Activated CD8-positive, alpha-beta T cell treated with anti-CD3 and anti-CD28 coated beads for 36 hours (primary cell): ENCODE measurements at regions not wholly inside any gene's neighbourhood (a gene's known extent, or its start where the extent isn't known, plus 50 kb on each side); places are given as distances from the start of the nearest gene placed in this dataset.

ENCODE experiments used
- ATAC-seq: fragments of 200-7000 bp; cut with Tn5 transposase; one replicate; pipeline ENCODE4 v1.10.0; 2021; ENCODE audit warnings: mild to moderate bottlenecking, moderate library complexity
- CTCF ChIA-PET: fragments of 350-600 bp; sonication (Branson Sonifier 250); formaldehyde crosslinking; loops from one replicate; lab custom pipeline; 2021; ENCODE audit warnings: antibody characterized with exemption; lab: Charles Lee
- POLR2A ChIA-PET: fragments of 350-600 bp; sonication (Branson Sonifier 250); formaldehyde crosslinking; loops from one replicate; lab custom pipeline; 2021; ENCODE audit warnings: antibody characterized with exemption; lab: Charles Lee
- DNase-seq: peaks from one replicate; pipeline ENCODE4 v3.0.0-alpha.2; 2020
- H3K27ac Mint-ChIP-seq: one replicate; pipeline ENCODE4 v1.8.0; 2021; ENCODE audit warnings: mild to moderate bottlenecking, mixed read lengths
- H3K27me3 Mint-ChIP-seq: one replicate; pipeline ENCODE4 v1.8.0; 2021; ENCODE audit warnings: mixed read lengths
- H3K36me3 Mint-ChIP-seq: one replicate; pipeline ENCODE4 v1.8.0; 2021; ENCODE audit warnings: low read depth, mixed read lengths
- H3K4me1 Mint-ChIP-seq: one replicate; pipeline ENCODE4 v1.8.0; 2021; ENCODE audit warnings: low read depth, mixed read lengths
- H3K4me3 Mint-ChIP-seq: one replicate; pipeline ENCODE4 v1.8.0; 2021; ENCODE audit warnings: mild to moderate bottlenecking, moderate library complexity, mixed read lengths
- H3K9me3 Mint-ChIP-seq: one replicate; pipeline ENCODE4 v1.8.0; 2021; ENCODE audit warnings: mixed read lengths
- intact Hi-C: fragments of 100-400 bp; cut with micrococcal nuclease; formaldehyde crosslinking; loops from one replicate; pipeline ENCODE4 v1.10.0; 2022
- TF ChIP-seq, protein P1 (sequence below): fragments of 200-600 bp; IDR thresholded peaks from one replicate; pipeline ENCODE4 v1.8.0; 2022; ENCODE audit warnings: antibody characterized with exemption, mild to moderate bottlenecking

GRCh38 chr2:188130317-188130716, 161.4 kb upstream of the GULP1 start:
- TF ChIP-seq, protein P1, sequence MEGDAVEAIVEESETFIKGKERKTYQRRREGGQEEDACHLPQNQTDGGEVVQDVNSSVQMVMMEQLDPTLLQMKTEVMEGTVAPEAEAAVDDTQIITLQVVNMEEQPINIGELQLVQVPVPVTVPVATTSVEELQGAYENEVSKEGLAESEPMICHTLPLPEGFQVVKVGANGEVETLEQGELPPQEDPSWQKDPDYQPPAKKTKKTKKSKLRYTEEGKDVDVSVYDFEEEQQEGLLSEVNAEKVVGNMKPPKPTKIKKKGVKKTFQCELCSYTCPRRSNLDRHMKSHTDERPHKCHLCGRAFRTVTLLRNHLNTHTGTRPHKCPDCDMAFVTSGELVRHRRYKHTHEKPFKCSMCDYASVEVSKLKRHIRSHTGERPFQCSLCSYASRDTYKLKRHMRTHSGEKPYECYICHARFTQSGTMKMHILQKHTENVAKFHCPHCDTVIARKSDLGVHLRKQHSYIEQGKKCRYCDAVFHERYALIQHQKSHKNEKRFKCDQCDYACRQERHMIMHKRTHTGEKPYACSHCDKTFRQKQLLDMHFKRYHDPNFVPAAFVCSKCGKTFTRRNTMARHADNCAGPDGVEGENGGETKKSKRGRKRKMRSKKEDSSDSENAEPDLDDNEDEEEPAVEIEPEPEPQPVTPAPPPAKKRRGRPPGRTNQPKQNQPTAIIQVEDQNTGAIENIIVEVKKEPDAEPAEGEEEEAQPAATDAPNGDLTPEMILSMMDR, result no peak
- ChIA-PET POLR2A (no interaction called here), CTCF (no interaction called here)
- no peaks in the 10 kb centered on the region for H3K9me3 Mint-ChIP-seq
- H3K36me3 Mint-ChIP-seq, result no peaks in the 10 kb centered on the region
- H3K27me3 Mint-ChIP-seq, result no peaks in the 10 kb centered on the region
- DNase-seq, result no peak
- intact Hi-C loops, result no loop called here
- H3K4me3 Mint-ChIP-seq, result no peak overlapping the region
- no peak overlapping the region for H3K27ac Mint-ChIP-seq
- H3K4me1 Mint-ChIP-seq, result no peaks in the 10 kb centered on the region
- ATAC-seq, result no peak

- intact Hi-C loops, result no loop called here
- H3K4me1 Mint-ChIP-seq, result no peaks in the 10 kb centered on the region
- TF ChIP-seq, protein P1, result no peak
- DNase-seq, result no peak
- CTCF ChIA-PET, result no interaction called here
- no peak overlapping the region for H3K4me3 Mint-ChIP-seq
- no peak for ATAC-seq
- no peaks in the 10 kb centered on the region for H3K9me3 Mint-ChIP-seq
- H3K27ac Mint-ChIP-seq, result no peak overlapping the region
- H3K27me3 Mint-ChIP-seq, result no peaks in the 10 kb centered on the region
- no peaks in the 10 kb centered on the region for H3K36me3 Mint-ChIP-seq
- POLR2A ChIA-PET, result no interaction called here
Observed at GRCh38 chr2:188131281-188131680, 160.4 kb upstream of the GULP1 start.

GRCh38 chr2:188132385-188132784, 159.3 kb upstream of the GULP1 start:
- CTCF ChIA-PET, result no interaction called here
- H3K4me3 Mint-ChIP-seq, result no peak overlapping the region

DNA sequence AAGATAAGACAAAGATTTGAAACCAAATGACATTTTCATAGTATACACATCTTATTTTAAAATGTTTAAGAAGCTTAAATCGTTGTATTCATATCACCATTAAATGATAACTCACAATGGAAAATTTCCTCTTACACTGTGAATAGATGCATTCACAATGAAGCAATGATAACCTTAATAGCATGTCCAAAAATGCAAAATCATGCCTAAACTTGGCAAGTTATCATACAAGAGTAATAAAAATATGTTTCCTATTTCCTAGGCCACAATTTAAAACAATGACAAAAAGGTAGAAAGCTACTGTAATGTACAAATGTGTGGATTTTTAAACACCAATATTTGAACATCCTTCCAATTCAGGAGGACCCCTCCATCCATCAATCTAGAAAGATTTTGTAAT, 157.4 kb upstream of the GULP1 start:
- H3K9me3 Mint-ChIP-seq, result no peaks in the 10 kb centered on the region
- intact Hi-C loops, result no loop called here
- H3K4me3 Mint-ChIP-seq, result no peak overlapping the region
- no peak for ATAC-seq
- CTCF ChIA-PET, result no interaction called here
- TF ChIP-seq, protein P1, result no peak
- POLR2A ChIA-PET, result no interaction called here
- H3K27me3 Mint-ChIP-seq, result no peaks in the 10 kb centered on the region
- H3K36me3 Mint-ChIP-seq, result no peaks in the 10 kb centered on the region
- no peak for DNase-seq
- H3K4me1 Mint-ChIP-seq, result no peaks in the 10 kb centered on the region
- no peak overlapping the region for H3K27ac Mint-ChIP-seq

More at GRCh38 chr2:188132385-188132784, 159.3 kb upstream of the GULP1 start:
- intact Hi-C loops, result no loop called here
- H3K9me3 Mint-ChIP-seq, result no peaks in the 10 kb centered on the region
- POLR2A ChIA-PET, result no interaction called here
- H3K27me3 Mint-ChIP-seq, result no peaks in the 10 kb centered on the region
- ATAC-seq (no peak), DNase-seq (no peak)
- TF ChIP-seq, protein P1, result no peak
- H3K27ac Mint-ChIP-seq, result no peak overlapping the region
- no peaks in the 10 kb centered on the region for H3K36me3 Mint-ChIP-seq
- no peaks in the 10 kb centered on the region for H3K4me1 Mint-ChIP-seq

DNA sequence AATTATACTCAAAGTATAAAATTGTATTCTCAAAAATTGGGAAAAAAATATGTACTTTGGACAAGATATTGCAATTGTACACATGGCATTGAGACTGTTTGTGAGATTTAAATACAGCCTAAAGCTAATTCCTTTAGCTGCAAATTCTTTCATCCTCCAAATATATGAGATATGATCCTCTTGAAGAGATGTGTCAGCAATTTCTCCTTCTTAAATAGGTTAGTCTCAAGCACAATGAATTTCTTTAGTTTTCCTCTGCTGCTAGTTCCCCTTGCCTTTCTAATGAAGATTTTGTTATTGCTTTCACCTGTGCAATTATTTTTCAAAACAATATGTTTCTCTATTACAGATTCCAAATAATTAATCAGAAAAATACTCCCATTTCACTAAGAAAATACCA, 153.4 kb upstream of the GULP1 start:
- ATAC-seq, result no peak
- no peaks in the 10 kb centered on the region for H3K4me1 Mint-ChIP-seq
- H3K9me3 Mint-ChIP-seq, result no peaks in the 10 kb centered on the region
- ChIA-PET CTCF (no interaction called here), POLR2A (no interaction called here)
- intact Hi-C loops, result no loop called here
- no peak for DNase-seq
- H3K27me3 Mint-ChIP-seq, result no peaks in the 10 kb centered on the region
- H3K27ac Mint-ChIP-seq, result no peak overlapping the region
- TF ChIP-seq, protein P1, result no peak
- H3K4me3 Mint-ChIP-seq, result no peak overlapping the region
- no peaks in the 10 kb centered on the region for H3K36me3 Mint-ChIP-seq
